ENCODE measurements at regions not wholly inside any gene's neighbourhood (a gene's known extent, or its start where the extent isn't known, plus 50 kb on each side); places are given as distances from the start of the nearest gene placed in this dataset.
"Not testable (repeated sequence)": the region's sequence is repeated elsewhere in the genome, so short reads cannot be mapped to it uniquely, and the experiment has no call there.

DNA sequence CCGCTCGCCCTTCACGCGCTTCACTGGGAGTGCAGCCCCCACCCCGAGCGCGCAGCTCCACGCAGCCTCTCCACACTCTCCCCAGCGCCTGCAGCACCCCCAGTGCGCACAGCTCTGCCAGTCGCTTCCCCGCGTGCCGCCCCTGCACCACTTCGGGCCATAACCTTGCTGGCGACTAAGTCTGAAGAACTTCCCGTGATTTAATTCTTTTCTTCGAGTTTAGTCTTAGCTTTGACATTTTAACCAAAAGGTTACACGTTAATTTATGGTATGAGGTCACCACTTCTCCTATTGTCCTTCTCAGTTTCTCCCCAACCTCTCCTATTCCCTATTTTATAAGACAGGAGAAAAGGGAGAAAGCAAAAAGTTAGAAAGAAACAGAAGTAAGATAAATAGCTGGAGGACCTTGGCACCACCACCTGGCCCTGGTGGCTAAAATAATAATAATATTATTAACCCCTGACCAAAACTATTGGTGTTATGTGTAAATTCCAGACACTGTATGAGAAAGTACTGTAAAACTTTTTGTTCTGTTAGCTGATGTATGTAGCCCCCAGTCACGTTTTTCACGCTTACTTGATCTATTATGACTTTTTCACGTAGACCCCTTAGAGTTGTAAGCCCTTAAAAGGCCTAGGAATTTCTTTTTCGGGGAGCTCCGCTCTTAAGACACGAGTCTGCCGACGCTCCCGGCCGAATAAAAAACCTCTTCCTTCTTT, 129.2 kb downstream of the KBTBD2 start:
- not testable (repeated sequence) for DNase-seq

DNA sequence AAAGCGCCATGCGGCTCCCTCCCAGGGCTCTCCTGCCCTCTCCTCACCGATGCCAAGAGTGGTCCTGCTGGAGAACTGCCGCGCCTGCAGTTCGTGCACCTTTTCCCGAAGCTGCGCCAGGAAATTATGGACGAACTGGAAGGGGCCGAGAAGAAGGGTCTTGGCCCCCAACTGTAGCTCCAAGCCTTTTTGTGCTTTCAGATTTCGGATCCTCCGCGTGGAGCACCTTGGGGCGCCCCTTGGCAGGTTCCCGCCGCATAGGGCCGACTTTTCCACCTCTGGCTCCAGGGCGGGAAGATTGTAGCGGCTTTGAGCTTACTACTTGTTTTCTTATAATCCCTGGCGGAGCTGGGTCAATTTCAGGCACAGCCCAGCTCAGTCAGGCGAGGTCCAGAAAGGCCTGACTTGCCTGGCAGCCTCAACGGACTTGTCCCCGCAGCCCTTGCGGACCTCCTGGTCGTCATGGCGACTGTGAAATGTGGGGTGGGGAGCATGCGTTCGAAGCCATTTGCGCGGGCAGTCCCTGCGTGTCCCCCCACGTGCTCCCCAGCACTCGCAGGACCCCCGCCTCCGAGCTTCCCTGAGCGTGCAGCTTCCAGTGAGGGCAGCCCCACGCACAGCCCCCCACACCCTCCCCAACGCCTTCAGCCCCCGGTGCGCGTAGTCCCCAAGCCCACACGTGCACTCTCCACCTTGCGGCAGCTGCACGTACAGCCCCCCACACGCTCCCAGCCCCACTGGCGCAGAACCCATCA, 129.9 kb downstream of the KBTBD2 start:
- DNase-seq, result no peak

DNA sequence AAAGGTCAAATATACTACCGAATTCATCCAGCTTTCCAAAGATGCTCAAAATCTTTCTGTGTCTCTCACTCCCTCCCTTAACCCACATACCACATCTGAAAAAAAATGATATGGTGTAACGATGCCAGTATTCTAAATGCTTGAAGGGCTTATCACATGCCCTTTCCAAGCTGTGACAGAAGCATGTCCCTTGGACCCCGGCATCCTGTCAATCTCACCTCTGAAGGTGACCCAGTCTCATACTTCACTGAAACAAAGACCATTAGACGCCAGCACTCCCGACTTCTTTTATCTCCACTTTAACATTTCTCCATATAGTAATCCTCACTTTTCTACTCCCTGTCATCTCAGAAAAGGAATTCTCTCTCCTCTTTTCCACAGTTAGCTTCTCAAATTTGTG, 130.8 kb downstream of the KBTBD2 start:
- not testable (repeated sequence) for DNase-seq

DNA sequence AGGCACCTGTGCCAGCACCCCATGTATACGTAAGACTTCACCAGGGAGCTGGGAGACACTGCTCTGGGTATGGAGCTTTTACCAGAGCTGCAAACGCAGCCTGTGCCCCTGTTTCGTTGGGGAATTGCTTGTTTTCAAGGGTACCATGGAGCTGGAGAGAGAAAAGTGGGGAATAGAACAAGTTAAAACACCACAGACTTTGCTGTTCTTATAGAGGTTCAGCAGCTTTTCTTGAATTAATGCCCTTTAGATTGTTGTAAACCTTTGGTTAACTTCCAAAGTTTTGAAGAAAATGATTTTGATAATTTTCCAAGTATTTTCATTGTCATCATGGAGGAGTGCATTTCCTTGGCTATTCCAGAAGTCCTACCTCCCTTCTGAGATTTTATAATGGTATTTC, 131.7 kb downstream of the KBTBD2 start:
- DNase-seq, result not testable (repeated sequence)

DNA sequence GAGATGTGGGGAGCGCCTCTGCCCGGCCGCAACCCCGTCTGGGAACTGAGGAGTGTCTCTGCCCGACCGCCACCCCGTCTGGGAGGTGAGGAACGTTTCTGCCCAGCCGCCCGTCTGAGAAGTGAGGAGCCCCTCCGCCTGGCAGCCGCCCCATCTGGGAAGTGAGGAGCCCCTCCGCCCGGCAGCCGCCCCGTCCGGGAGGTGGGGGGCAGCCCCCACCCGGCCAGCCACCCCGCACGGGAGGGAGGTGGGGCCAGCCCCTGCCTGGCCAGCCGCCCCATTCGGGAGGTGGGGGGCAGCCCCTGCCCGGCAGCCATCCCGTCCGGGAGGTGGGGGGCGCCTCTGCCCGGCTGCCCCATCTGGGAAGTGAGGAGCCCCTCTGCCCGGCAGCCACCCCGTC, 137.7 kb downstream of the KBTBD2 start:
- DNase-seq, result not testable (repeated sequence)

DNA sequence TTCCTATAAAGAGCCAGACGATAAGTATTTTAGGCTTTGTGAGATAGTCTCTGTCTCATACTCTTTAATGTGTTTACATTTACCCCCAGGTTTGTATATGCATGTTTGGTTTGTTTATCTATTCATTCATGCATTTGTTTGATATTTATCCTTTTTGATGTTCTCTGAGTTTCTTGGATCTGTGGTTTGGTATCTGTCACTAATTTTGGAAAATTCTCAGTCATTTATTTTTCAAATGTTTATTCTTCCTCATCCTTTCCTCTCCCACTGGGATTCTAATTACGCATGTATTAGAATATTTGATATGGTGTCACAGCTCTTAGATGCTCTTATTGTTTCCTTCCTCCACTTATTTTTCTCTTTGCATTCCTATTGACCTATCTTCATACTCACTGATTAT, 143.2 kb downstream of the KBTBD2 start:
- DNase-seq, result not testable (repeated sequence)

DNA sequence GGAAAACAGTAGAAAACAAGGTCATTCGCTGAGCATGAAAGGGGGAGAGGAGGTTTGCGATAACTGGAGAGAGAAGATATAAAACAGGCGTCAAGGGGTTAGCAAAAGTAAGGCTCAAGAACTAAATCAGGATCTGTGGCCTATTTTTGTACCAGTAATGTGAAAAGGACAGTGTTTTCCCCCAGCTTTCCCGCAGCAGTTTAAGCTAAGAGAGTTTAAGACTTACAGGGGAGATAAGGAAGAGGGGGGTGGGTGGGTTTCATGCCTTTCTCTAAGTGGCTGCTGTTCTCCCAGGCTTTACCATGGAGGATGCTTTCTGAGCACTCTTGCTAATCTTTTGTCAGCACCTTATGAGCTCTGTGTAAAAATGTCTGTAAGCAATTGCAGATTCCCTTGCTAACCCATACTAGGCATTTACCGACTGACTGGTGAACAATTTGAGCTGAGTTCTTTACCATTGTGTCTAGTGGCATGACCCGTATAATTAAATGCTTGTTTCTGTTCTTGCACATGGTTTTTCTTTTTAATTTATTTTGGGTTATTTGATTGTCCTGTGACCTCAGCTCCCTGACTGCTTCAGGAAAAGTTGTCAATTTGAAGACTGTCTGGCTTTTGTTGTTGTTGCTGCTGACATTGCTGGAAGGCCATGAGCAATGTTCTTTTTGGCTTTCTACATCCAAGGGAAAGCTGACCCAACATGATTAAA, 144.0 kb downstream of the KBTBD2 start:
- not testable (repeated sequence) for DNase-seq

DNA sequence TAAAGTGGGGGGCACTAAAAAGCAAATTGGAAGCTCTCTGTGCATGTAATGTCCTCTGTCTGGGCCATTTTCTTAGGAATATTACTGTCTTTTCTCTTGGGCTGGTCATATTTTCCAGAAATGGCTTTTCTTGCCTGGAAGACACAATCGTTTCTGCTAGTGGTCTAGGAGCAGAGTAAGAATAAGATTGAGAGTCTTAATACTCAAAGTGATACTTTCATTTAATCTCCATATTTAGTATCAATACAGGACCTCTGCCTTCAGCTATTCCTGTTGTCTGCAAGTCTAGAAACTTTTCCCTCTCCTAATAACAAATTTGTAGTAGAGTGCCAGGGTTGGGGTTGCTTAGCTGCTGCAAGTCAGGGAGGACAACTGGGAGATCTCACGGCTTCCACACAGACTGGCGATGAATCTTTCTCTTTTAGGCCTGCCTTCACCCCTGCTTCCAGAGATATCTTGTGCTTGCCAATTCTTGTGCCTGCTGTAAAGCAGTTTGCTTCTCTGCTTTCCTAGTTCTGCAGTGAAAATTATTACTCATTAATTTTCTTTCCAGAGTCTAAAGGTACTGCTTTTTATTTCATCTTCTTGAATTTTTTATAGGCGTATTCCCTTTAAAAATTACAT, 149.6 kb downstream of the KBTBD2 start:
- not testable (repeated sequence) for DNase-seq

DNA sequence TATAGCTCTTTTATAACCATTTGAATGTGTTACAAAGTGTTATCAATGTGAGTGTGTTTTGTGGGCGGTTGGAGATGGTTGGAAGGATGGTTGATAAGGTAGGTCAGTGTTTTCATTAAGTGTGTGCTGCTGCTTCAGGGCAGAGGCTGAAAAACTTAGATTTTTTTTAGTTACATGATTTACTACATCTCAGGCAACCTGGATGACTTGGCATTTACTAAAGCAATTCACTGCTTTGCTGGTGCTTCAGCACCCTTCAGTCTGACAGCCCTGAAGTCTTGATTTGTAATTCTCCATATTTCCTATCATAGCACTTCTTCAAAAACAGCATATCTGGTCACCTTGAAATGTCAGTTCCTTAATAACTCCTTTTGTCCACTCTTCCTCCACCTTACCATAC, 151.8 kb downstream of the KBTBD2 start:
- DNase-seq, result not testable (repeated sequence)

DNA sequence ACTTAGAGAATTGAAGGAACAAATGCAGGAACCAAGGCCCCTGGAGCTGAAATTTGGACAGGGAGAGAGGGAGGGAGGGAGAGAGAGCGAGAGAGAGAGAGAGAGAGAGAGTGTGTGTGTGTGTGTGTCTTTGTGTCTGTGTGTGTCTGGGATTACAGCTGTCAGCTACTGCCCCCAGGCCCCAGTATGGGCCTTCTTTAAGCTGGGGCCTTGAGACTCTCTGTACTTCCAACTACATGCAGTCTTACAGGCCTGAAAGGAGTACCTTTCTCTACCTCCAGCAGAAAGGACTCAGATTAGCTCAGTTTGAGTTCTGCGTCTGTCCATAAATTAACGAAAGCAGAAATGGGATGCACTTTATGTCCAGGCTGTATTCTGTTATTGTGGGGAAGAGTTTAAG, 153.2 kb downstream of the KBTBD2 start:
- DNase-seq, result not testable (repeated sequence)

DNA sequence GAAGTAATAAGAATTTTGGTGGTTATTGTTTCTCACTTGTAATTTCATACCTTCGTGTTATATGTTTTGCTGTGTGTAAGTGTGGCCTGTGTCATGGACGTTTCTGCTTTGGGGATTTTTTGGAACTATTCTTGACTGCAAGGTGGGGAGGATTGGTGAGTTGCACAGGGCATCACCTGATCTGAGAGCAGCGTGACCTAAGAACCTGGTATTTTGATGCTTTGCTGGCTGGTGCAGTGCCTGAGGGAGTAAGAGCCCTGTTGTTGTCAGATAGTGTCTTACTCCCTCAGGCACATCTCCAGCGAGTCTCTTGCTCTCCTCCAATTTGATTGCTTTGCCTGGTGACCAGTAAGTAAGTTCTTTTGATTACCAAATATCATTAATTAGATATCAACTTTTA, 158.8 kb downstream of the KBTBD2 start:
- DNase-seq, result not testable (repeated sequence)

DNA sequence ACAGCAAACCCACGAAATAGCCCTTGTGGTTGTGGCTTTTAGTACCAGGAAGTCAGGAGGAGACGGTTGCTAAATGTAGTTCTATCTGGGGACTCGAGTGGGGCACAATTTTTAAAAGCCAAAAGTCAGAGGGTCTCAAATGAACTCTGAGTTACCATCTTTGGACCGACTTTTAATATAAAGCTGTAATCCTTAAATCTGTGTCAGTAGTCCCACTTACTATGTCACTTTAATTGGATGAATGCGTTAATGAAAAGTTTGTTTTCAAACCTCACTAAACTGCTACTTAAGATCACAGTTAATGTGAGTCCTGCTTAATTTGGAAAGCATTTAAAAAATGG, 162.3 kb downstream of the KBTBD2 start:
- not testable (repeated sequence) for DNase-seq

DNA sequence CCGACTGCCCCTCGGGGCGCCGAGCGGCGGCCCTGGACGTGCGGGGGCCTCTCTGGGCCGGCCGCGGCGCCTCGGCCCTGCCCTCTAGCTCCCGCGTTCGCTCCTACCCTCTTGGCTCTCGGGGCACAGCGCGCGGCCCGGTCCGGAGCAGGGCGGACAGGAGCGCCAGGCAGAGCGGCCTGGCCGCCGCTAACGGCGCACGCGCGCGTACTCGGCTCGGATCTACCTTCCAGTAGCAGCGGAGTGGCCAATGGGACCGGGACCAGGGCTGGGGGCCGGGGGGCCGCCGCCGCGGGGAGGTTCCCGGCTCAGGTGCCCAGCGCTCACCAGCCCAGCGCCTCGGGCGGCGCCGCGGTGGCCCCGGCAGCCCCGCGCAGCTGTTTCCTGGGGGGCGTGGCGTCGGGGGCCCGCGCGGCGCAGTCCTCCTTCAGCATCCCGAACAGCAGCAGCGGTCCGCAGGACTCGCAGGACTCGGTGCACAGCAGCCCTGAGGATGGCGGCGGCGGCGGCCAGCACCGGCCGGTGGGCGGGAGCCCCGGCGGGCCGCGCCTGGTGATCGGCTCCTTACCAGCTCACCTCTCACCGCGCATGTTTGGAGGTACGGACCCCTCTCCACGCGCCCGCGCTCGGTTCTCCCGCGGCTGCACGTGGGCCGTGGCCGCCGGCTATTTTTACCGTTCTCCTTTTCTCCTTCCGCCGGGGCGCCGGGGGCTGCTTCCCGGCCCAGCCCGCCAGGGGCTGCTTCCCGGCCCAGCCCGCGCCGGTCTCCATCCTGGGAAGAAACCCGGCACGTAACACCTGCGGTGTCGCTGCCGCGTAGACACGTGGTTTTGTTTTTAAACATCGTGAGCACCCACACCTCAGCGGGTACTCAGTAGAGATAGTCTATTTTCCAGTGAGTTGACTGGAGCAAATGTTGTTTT, 162.9 kb downstream of the KBTBD2 start:
- DNase-seq, result peak; percentile 61

DNA sequence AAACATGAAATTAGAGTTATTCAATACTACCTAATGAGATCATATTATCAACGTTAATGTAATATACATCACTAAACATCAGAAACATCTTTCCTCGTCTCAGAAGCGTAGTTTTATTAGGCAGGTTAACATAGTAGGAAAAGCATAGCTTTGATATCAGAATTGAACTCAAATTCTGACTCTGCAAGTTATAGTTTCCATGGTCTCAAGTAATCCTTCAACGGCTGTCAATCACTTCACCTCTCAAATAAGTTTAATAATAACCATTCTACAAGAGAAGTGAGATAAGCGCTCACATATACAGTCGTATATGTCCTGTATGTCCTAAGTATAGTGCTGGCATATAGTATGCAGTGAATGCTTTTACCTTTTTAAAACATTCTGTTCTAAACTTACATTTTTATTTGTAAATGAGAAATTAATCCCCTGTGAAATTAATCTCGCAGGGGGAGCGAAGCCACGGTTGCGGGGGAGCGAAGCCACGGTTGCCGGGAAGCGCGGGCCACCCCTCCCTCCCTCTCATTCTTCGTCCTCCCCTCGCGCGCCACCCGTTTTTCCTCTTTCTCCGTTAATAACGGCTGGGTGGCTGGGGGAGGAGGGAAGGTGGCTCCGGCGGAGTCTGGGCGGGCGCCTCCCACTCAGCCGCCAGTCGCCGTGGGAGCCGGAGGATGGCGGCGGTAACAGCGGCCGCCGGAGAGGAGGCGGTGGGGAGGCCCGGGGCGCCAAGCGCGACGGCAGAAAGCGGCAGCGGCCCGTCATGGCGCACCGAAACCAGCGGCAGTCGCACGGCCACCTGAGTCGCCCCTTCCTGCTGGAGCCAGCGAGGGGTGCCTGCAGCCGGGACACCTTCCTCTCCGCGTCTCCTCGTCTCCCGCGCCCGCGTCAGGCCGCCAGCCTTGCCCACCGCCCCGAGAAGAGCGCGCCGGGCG, 163.8 kb downstream of the KBTBD2 start:
- peak; percentile 41 for DNase-seq

DNA sequence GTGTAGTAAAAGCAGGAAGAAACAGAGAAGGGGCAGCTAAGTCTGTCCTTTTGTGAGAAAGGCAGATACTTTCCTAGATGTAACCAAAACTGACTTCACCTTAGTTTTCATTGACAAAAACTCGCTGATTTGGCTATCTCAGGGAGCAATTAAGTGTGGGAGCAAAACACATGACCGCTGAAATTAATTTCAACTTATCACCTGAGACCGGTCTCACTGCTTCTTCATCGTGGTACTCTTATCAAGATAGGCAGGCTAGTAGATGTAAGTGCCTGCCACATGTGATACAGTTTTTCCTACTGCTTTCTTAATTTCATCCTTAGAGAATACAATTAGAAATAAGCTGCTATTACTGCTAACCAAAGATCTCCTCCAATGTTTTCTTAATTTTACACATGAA, 168.7 kb downstream of the KBTBD2 start:
- not testable (repeated sequence) for DNase-seq

DNA sequence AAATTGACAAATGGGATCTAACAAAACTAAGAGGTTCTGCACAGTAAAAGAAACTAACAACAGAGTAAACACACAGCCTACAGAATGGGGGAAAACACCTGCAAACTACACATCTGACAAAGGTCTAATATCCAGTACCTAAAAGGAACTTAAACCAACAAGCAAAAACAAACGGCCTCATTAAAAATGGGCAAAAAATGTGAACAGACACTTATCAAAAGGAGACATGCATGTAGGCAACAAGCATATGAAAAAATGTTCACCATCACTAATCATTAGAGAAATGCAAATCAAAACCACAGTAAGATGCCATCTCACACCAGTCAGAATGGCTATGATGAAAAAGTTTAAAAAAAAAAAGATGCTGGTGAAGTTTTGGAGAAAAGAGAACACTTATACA, 197.4 kb downstream of the KBTBD2 start:
- no peak for DNase-seq

DNA sequence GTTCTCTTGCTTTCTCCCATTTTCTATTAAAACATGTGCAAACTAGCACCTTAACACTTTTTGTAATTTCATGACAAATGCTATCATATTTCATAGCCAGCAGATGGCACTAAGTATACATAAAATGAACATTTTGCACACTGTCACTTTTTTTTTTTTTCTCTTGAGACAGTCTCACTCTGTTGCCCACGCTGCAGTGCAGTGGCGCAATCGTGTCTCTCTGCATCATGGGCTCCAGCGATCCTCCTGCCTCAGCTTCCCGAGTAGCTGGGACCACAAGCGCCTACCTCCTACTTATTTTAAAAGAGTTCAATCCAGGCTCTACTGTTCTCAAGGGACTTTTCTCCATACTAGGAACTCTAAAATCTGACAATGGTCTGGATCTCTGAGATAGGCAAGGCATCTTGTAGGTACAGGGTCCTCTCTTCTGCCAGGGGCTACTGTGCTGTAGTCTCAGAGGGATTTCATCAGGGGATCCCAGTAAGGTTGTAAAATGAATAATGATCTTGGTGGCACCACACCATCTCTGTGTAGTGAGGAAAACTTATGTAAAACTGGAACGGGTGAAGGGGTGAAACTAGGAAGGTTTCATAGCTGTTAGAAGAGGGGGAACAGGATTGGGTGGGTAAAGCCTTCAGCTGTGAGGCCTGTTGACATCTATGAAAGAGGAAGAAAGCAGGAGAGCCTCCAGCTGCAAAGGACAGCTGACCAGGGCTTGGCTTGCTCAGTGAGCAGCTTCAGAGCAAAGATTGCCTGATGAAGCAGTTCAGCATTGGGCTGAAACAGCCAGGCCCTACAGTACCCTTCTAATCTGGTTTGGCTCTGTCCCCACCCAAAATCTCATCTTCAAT, 196.9 kb downstream of the AVL9 start:
- not testable (repeated sequence) for DNase-seq

DNA sequence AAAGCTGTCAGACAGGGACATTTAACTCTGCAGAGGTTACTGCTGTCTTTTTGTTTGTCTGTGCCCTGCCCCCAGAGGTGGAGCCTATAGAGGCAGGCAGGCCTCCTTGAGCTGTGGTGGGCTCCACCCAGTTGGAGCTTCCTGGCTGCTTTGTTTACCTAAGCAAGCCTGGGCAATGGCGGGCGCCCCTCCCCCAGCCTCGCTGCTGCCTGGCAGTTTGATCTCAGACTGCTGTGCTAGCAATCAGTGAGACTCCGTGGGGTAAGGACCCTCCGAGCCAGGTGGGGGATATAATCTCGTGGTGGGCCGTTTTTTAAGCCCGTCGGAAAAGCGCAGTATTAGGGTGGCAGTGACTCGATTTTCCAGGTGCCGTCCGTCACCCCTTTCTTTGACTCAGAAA, 192.8 kb downstream of the AVL9 start:
- not testable (repeated sequence) for DNase-seq

DNA sequence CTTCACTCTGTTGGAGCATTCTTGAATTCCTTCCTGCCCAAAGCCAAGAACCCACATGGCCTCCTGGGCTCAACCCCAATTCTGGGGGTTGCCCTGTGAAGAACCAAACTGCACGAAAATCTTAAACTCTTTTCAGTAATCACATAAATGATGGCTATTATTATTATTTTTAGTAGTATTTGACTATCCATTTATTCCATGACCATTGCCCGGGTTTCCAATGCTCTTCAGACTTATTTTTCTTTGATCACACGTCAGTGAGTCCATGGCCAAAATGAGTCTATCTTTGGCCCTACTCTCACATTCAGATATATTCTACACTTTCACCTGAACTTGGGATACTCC, 185.9 kb downstream of the AVL9 start:
- DNase-seq, result no peak
